ENCODE measurements at regions not wholly inside any gene's neighbourhood (a gene's known extent, or its start where the extent isn't known, plus 50 kb on each side); places are given as distances from the start of the nearest gene placed in this dataset.

DNA sequence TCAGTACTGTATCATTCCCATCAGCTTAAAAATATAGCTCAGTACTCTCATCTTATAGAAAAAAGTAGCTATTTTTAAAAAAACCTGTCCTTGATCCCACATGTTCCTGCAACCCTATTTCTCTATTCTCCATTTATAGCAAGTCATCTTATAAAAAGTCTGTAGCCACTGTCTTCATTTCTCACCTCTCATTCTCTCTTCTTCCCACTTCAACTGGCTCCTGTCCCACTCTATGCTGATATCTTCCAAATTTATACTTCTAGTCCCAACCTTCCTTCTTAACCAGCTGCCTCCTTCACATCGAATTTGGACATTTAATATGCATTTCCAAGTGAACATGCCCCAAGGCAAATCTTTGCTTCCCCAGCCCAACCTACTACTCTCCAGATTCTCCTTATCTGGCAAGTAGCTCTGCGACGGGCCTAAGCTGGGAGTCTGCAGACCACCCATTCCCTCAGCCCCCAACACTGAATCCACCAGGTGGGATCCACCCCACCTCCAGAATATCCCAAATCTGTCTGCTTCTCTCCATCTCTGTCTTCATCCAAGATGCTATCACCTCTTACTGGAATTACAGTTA is 52.0 kb upstream of the TANC2 start:
- Mint-ChIP-seq H3K4me3 (ENCODE audit: unreplicated experiment) (no peak overlapping the region), H3K27me3 (ENCODE audit: unreplicated experiment) (peaks cover 2% of the 10 kb centered on the region), H3K4me1 (ENCODE audit: unreplicated experiment) (peaks cover 20% of the 10 kb centered on the region), H3K27ac (ENCODE audit: unreplicated experiment) (no peak overlapping the region), H3K9me3 (ENCODE audit: unreplicated experiment) (no peaks in the 10 kb centered on the region), H3K36me3 (ENCODE audit: low read depth, unreplicated experiment) (peaks cover 9% of the 10 kb centered on the region)
- DNase-seq (ENCODE audit: low spot score), result no peak
- TF ChIP-seq CTCF (IDR thresholded peaks at IDR 0.05; ENCODE audit: unreplicated experiment), result no peak

DNA sequence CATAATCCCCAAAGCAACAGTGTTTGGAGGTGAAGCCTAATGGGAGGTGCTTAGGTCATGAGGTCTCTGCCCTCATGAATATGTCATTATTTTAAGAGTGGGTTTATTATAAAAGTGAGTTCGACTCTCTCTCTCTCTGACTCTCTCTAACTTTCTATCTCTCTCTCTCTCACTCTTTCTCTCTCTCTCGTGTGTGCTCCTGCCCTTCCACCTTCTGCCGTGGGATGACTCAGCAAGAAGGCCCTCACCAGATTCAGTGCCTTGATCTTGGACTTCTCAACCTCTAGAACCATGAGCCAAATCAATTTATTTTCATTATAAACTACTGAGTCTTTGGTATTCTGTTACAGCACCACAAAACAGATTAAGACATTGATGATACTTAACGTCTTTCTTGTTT is 53.7 kb upstream of the TANC2 start:
- H3K4me3 Mint-ChIP-seq (ENCODE audit: unreplicated experiment), result no peak overlapping the region
- H3K27ac Mint-ChIP-seq (ENCODE audit: unreplicated experiment), result no peak overlapping the region
- no peak for TF ChIP-seq CTCF (IDR thresholded peaks at IDR 0.05; ENCODE audit: unreplicated experiment)
- peaks cover 9% of the 10 kb centered on the region for H3K36me3 Mint-ChIP-seq (ENCODE audit: low read depth, unreplicated experiment)
- H3K4me1 Mint-ChIP-seq (ENCODE audit: unreplicated experiment), result peaks cover 20% of the 10 kb centered on the region
- DNase-seq (ENCODE audit: low spot score), result no peak
- peaks cover 2% of the 10 kb centered on the region for H3K27me3 Mint-ChIP-seq (ENCODE audit: unreplicated experiment)
- H3K9me3 Mint-ChIP-seq (ENCODE audit: unreplicated experiment), result no peaks in the 10 kb centered on the region

DNA sequence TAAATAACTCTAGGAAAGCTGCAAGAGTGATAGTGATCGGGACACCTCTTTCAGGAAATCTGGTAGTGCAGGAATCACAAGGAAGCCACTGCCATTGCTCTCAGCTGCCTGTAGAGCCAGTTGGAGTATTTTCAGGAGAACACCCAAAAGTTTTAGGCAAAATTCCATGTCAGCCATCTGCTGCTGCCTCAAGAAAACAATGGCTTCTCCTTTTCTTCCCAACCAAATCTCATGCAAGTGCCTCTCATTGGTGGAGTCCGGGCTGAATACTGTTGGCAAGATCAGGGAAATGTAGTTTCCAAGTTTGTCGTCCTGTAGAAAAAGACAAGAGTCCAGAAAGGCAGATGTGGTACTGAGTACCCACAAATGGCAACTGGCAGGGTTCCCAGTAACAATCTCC is 54.9 kb upstream of the TANC2 start:
- Mint-ChIP-seq H3K9me3 (ENCODE audit: unreplicated experiment) (no peaks in the 10 kb centered on the region), H3K36me3 (ENCODE audit: low read depth, unreplicated experiment) (peaks cover 9% of the 10 kb centered on the region), H3K27me3 (ENCODE audit: unreplicated experiment) (peaks cover 4% of the 10 kb centered on the region), H3K27ac (ENCODE audit: unreplicated experiment) (no peak overlapping the region), H3K4me3 (ENCODE audit: unreplicated experiment) (no peak overlapping the region), H3K4me1 (ENCODE audit: unreplicated experiment) (peaks cover 7% of the 10 kb centered on the region)
- no peak for TF ChIP-seq CTCF (IDR thresholded peaks at IDR 0.05; ENCODE audit: unreplicated experiment)
- DNase-seq (ENCODE audit: low spot score), result no peak

DNA sequence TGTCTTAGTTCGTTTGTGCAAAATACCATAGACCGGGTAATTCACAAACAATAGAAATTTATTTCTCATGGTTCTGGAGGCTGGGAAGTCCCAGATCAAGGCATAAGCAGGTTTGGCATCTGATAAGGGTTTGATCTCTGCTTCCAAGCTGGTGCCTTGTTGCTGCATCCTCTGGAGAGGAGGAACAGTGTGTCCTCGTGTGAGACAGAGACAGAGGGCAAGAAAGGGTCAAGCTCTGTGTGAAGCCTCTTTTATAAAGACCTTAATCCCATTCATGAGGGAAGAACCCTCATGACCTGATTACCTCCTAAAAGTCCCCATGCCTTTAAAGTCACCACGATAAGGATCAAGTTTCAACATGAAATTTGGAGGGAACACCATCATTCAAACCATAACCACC is 55.8 kb upstream of the TANC2 start:
- no peak for DNase-seq (ENCODE audit: low spot score)
- Mint-ChIP-seq H3K4me3 (ENCODE audit: unreplicated experiment) (peak overlapping the region; percentile 9), H3K9me3 (ENCODE audit: unreplicated experiment) (no peaks in the 10 kb centered on the region), H3K4me1 (ENCODE audit: unreplicated experiment) (peaks cover 6% of the 10 kb centered on the region), H3K27ac (ENCODE audit: unreplicated experiment) (no peak overlapping the region), H3K36me3 (ENCODE audit: low read depth, unreplicated experiment) (peaks cover 9% of the 10 kb centered on the region), H3K27me3 (ENCODE audit: unreplicated experiment) (peaks cover 4% of the 10 kb centered on the region)
- no peak for TF ChIP-seq CTCF (IDR thresholded peaks at IDR 0.05; ENCODE audit: unreplicated experiment)

- H3K27me3 Mint-ChIP-seq (ENCODE audit: unreplicated experiment), result peaks cover 1% of the 10 kb centered on the region
- no peak overlapping the region for H3K4me3 Mint-ChIP-seq (ENCODE audit: unreplicated experiment)
- peaks cover 6% of the 10 kb centered on the region for H3K4me1 Mint-ChIP-seq (ENCODE audit: unreplicated experiment)
- no peak for TF ChIP-seq CTCF (IDR thresholded peaks at IDR 0.05; ENCODE audit: unreplicated experiment)
- H3K27ac Mint-ChIP-seq (ENCODE audit: unreplicated experiment), result no peak overlapping the region
- H3K36me3 Mint-ChIP-seq (ENCODE audit: low read depth, unreplicated experiment), result peaks cover 5% of the 10 kb centered on the region
- no peaks in the 10 kb centered on the region for H3K9me3 Mint-ChIP-seq (ENCODE audit: unreplicated experiment)
- no peak for DNase-seq (ENCODE audit: low spot score)
These were observed 58.1 kb upstream of the TANC2 start for GRCh38 chr17:62907961-62908360.
